GM12872 (cell line): ENCODE measurements at regions not wholly inside any gene's neighbourhood (a gene's known extent, or its start where the extent isn't known, plus 50 kb on each side); places are given as distances from the start of the nearest gene placed in this dataset.

Experiments used
- TF ChIP-seq, protein P1 (sequence below): IDR thresholded peaks from 3 replicates; pipeline ENCODE4 v1.5.1; 2011; ENCODE audit warnings: low read depth, mild to moderate bottlenecking, low read length, moderate library complexity; ENCODE audit not compliant: insufficient read depth

DNA sequence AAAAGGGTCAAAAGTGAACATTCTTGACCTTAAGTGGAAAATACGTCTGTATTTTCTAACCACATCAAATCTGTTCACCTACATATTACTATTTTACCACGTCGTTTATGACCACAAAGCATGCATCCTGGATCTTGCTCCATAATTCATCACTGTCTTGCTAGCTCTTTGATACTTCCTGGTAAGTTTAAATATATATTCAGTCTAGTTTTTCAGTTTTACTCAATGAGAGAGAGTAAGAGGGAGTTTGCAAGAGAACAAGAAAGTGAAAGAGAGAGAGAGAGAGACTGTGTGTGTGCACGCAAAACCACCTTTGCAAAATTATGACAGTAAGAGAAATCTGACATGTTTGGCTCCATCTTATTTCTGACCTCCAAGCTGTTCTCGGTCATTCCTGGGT is 173.7 kb upstream of the GALNTL6 start:
- TF ChIP-seq, protein P1, sequence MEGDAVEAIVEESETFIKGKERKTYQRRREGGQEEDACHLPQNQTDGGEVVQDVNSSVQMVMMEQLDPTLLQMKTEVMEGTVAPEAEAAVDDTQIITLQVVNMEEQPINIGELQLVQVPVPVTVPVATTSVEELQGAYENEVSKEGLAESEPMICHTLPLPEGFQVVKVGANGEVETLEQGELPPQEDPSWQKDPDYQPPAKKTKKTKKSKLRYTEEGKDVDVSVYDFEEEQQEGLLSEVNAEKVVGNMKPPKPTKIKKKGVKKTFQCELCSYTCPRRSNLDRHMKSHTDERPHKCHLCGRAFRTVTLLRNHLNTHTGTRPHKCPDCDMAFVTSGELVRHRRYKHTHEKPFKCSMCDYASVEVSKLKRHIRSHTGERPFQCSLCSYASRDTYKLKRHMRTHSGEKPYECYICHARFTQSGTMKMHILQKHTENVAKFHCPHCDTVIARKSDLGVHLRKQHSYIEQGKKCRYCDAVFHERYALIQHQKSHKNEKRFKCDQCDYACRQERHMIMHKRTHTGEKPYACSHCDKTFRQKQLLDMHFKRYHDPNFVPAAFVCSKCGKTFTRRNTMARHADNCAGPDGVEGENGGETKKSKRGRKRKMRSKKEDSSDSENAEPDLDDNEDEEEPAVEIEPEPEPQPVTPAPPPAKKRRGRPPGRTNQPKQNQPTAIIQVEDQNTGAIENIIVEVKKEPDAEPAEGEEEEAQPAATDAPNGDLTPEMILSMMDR: no peak

- TF ChIP-seq, protein P1: no peak
Measured at GRCh38 chr4:171636606-171637005, 176.6 kb upstream of the GALNTL6 start.

GRCh38 chr4:171629737-171630136 is 183.5 kb upstream of the GALNTL6 start:
- TF ChIP-seq, protein P1: no peak

GRCh38 chr4:171629182-171629581 is 184.0 kb upstream of the GALNTL6 start:
- TF ChIP-seq, protein P1: no peak

GRCh38 chr4:171626554-171626953 is 186.7 kb upstream of the GALNTL6 start:
- TF ChIP-seq, protein P1: no peak

- TF ChIP-seq, protein P1: no peak
Measured at GRCh38 chr4:171622729-171623128, 190.5 kb upstream of the GALNTL6 start.

- TF ChIP-seq, protein P1: no peak
Measured at GRCh38 chr4:171621646-171622045, 191.6 kb upstream of the GALNTL6 start.

DNA sequence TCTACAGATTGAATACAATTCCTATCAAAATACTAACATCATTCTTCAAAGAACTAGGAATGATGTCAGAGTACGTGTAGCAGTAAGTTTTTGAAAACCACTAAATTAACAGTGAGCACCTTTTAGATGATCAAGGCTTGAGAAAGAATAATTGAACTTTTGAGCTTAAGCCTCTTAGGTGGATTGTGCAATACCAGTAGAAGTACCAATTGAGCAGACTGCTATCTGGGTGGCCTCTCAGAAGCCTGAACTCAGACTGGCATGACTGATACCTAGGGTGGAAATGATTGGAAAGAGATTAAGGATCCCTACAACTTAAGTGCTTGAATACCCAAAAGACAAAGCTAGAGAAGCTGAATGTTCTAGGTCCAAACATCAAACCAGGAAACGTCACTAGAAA is 200.3 kb upstream of the GALNTL6 start:
- TF ChIP-seq, protein P1: no peak
